ENCODE measurements at regions not wholly inside any gene's neighbourhood (a gene's known extent, or its start where the extent isn't known, plus 50 kb on each side); places are given as distances from the start of the nearest gene placed in this dataset.
"Not testable (repeated sequence)": the region's sequence is repeated elsewhere in the genome, so short reads cannot be mapped to it uniquely, and the experiment has no call there.

DNA sequence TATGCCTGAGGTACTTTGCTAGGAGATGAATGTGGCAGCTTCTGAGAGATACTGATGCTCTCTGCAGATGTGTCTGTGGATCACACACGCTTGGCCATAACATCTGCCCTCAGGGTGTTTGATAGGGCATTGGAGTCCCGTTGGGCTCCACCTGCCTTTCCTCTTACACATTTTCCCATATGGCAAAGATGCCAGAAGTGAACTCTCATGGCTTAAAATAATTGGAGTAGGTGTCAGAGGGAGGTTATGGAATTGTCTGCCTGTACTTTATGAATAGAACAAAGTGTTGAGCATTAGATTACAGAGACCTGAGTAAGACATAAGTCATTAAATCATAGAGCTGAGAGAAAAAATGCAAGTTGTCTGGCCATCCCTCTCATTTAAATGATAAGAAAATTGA is 75.3 kb upstream of the PNPT1 start:
- no peak for DNase-seq

DNA sequence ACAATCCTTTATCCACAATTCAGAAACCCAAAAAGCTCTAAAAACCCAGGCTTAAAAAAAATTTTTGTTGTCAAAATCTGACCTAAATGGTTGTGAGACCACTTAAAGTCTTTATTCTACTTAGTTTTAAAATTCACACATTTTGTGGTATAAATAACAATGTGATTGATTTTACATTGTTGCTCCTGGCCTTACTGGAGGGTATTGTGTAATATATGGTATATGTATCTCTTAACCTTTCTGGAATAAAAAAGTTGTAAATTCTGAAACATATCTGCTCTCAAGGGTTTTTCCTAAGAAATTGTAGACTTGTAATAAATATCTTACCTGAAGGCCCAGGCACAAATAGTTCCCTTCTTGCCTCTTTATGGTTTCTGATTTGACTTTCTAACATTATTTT is 73.3 kb upstream of the PNPT1 start:
- DNase-seq = no peak

DNA sequence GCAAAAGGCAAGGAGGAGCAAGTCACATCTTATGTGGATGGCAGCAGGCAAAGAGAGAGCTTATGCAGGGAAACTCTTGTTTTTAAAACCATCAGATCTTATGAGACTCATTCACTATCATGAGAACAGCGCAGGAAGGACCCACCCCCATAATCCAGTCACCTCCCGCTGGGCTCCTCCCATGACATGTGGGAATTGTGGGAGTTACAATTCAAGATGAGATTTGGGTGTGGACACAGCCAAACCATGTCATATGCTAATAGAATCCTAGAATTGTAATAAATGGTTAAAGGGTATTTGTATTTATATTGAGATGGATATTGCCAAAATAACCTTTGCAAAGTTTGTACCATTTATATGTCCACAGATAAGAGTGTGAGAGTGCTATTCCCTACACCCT is 72.1 kb upstream of the PNPT1 start:
- not testable (repeated sequence) for DNase-seq

DNA sequence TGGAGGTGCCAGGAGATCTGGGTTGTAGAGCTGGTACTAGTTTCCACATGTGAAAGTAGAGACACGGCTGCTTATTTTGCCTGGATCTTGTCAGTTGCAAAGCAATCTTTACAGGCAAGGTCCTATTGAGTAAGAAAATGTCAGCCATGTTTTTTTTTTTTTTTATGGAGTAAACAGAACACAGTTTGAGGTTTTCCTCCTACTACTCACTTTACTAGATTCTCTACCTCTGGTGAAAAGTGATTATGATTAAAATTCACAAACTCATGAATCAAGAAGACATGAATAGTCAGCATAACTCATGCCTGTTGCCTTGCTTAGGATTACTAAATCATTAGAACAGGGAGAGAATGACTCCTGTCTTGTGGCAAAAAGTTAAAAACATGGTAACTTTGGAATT is 70.1 kb upstream of the PNPT1 start:
- no peak for DNase-seq

DNA sequence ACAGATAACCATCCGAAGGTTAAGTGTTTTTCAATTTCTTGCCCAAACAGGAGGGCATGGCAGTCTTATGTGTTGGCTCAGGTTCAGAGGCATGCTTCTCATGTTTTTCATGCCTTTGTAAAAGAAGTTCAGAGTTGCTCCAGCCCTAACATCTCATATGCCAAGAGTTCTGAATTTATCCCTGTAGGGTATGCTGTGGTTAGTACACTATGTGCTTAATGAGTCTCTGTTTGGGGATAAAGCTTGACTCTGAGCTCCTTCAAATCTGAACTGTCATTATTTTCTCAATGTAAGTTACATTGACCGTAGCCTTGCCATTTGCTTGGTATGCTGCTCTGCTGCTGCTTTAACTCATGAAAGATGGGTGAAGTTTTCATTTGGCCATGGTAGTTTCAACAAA is 67.9 kb upstream of the PNPT1 start:
- DNase-seq = no peak

DNA sequence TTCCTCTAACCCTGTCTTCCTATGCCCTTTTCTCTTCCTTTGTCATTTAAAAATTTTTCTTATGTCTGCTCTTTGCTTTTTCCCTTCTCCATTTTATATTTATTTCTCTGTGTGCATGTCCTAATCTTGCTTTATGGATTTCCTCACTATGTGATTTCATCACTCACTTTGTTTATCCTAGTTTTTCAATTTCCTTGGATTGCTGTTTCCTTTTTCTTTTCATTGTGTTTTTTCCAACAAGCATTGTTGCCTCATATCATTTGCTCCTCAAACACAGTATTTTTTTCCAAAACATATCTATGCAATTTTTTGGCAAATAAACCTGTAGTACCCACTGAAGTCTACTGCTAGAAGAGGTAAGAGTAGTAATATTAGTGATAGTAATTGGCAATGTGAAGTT is 67.4 kb upstream of the PNPT1 start:
- DNase-seq = no peak

DNA sequence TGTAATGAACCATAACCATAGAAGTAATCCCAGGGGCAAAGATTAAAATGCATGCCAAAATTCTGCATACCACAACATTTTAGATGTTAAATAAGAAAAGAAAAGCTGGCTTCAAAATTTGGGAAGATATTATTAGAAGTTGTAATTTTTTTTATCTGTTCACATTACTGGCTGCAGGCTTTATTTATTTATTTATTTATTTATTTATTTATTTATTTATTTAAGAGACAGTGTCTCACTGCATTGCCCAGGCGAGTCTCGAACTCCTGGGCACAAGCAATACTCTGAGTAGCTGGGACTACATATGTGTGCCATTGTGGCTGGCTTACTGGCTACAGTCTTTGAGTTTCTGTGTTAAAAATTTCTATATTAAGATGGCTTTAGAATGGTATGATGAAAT is 66.5 kb upstream of the PNPT1 start:
- DNase-seq = no peak

DNA sequence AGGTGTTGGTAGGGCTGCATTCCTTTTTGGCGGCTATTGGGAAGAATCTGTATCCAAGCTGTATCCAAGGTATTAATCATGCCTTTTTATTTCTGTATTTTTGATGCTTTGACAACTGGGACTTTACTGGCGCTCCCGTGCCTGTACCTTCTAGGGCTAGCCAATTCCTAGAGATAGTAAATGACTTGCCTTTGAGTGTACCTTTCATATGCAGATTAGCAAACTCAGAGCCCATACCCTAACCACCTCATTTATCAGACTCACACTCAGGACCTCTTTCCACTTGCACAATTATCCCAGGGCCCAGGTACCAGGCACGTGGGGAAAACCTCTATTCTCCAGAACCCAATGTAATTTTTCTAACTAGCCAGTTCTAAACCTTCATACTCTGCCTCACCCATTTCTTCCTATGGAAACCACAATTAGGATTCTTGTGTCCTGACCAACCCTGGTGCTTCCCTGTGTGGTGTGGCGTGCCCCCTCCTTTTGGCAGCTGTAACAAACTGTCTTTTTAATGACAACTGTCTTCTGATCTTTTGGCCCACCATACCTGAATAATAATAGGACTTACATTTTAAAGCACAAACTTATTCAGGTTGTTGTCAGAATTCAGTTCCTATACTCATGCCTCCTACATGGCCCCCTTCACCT is 65.8 kb upstream of the PNPT1 start:
- no peak for DNase-seq

DNA sequence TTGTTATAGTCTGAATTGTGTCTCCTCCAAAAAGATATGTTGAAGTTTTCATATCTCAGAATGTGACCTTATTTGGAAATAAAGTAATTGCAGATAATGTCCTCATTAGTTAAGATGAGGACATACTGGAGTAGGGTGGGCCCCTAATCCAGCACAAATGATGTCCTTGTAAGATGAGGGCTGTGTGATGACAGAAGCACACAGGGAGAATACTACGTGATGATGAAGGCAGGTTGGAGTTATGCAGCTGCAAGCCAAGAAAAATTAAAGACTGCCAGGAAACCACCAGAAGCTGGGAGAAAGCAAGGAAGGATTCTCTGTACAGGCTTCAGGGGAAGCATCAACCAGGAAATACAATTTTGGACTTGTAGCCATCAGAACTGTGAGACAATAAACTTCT is 58.3 kb upstream of the PNPT1 start:
- no peak for DNase-seq

DNA sequence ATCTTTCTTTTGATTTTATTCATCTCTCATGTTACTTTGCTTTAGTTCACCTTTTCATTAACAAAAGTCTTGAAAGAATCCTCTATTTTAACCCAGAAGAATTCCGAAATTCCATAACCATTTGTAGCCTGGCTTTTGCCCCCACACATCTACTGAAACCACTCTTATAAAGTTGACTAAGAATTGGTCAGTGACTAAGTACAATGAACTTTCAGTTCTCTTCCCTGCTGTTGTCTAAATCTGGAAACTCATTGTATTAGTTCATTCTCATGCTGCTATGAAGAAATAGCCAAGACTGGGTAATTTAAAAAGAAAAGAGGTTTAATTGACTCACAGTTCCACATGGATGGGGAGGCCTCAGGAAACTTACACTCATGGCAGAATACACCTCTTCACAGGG is 49.9 kb upstream of the PNPT1 start:
- no peak for DNase-seq
